ENCODE measurements at regions not wholly inside any gene's neighbourhood (a gene's known extent, or its start where the extent isn't known, plus 50 kb on each side); places are given as distances from the start of the nearest gene placed in this dataset.
"Not testable (repeated sequence)": the region's sequence is repeated elsewhere in the genome, so short reads cannot be mapped to it uniquely, and the experiment has no call there.

- no peak for DNase-seq (ENCODE audit: low read depth in 2 of 2)
These were observed 452.3 kb downstream of the ZIC3 start for GRCh38 chrX:138018145-138018799.

GRCh38 chrX:138020941-138021340 lies 455.0 kb downstream of the ZIC3 start:
- no peak for DNase-seq (ENCODE audit: low read depth in 2 of 2)

GRCh38 chrX:138026211-138026610 lies 460.3 kb downstream of the ZIC3 start:
- DNase-seq (ENCODE audit: low read depth in 2 of 2), result no peak

GRCh38 chrX:138031715-138032114 lies 465.8 kb downstream of the ZIC3 start:
- no peak for DNase-seq (ENCODE audit: low read depth in 2 of 2)

- no peak for DNase-seq (ENCODE audit: low read depth in 2 of 2)
These were observed 468.2 kb downstream of the ZIC3 start for GRCh38 chrX:138034136-138034535.

- DNase-seq (ENCODE audit: low read depth in 2 of 2), result no peak
These were observed 471.6 kb downstream of the ZIC3 start for GRCh38 chrX:138037548-138037947.

- no peak for DNase-seq (ENCODE audit: low read depth in 2 of 2)
These were observed 492.0 kb downstream of the ZIC3 start for GRCh38 chrX:138057883-138058282.

GRCh38 chrX:138058931-138059330 lies 493.0 kb downstream of the ZIC3 start:
- DNase-seq (ENCODE audit: low read depth in 2 of 2), result no peak

GRCh38 chrX:138067415-138067814 lies 501.5 kb downstream of the ZIC3 start:
- no peak for DNase-seq (ENCODE audit: low read depth in 2 of 2)

GRCh38 chrX:138073626-138074025 lies 507.7 kb downstream of the ZIC3 start:
- DNase-seq (ENCODE audit: low read depth in 2 of 2), result no peak

GRCh38 chrX:138082251-138082650 lies 516.3 kb downstream of the ZIC3 start:
- DNase-seq (ENCODE audit: low read depth in 2 of 2), result no peak

- DNase-seq (ENCODE audit: low read depth in 2 of 2), result no peak
These were observed 517.0 kb downstream of the ZIC3 start for GRCh38 chrX:138082896-138083295.

GRCh38 chrX:138110910-138111309 lies 545.0 kb downstream of the ZIC3 start:
- DNase-seq (ENCODE audit: low read depth in 2 of 2), result not testable (repeated sequence)

- no peak for DNase-seq (ENCODE audit: low read depth in 2 of 2)
These were observed 561.4 kb downstream of the ZIC3 start for GRCh38 chrX:138127314-138127713.

- no peak for DNase-seq (ENCODE audit: low read depth in 2 of 2)
These were observed 562.2 kb downstream of the ZIC3 start for GRCh38 chrX:138128027-138128671.

- no peak for DNase-seq (ENCODE audit: low read depth in 2 of 2)
These were observed 560.8 kb downstream of the FGF13 start for GRCh38 chrX:138150709-138151108.

- DNase-seq (ENCODE audit: low read depth in 2 of 2), result no peak
These were observed 553.7 kb downstream of the FGF13 start for GRCh38 chrX:138157850-138158249.

- peak in 1 of 2 experiments; percentile 0 for DNase-seq (ENCODE audit: low read depth in 2 of 2)
These were observed 519.5 kb downstream of the FGF13 start for GRCh38 chrX:138191998-138192397.

- no peak for DNase-seq (ENCODE audit: low read depth in 2 of 2)
These were observed 481.8 kb downstream of the FGF13 start for GRCh38 chrX:138229718-138230117.

GRCh38 chrX:138240266-138240665 lies 471.3 kb downstream of the FGF13 start:
- DNase-seq (ENCODE audit: low read depth in 2 of 2), result no peak

GRCh38 chrX:138254001-138254400 lies 457.5 kb downstream of the FGF13 start:
- DNase-seq (ENCODE audit: low read depth in 2 of 2), result no peak

- DNase-seq (ENCODE audit: low read depth in 2 of 2), result no peak
These were observed 456.1 kb downstream of the FGF13 start for GRCh38 chrX:138255373-138255772.

GRCh38 chrX:138264095-138264494 lies 447.4 kb downstream of the FGF13 start:
- not testable (repeated sequence) for DNase-seq (ENCODE audit: low read depth in 2 of 2)

GRCh38 chrX:138270931-138271330 lies 440.6 kb downstream of the FGF13 start:
- no peak for DNase-seq (ENCODE audit: low read depth in 2 of 2)

Data from stimulated activated CD4-positive, alpha-beta T cell treated with anti-CD3 and anti-CD28 coated beads, Interleukin-12 subunit alpha, Interleukin-12 subunit beta, amount 100 ng/mL, for 24 hours (primary cell).